ENCODE measurements at regions not wholly inside any gene's neighbourhood (a gene's known extent, or its start where the extent isn't known, plus 50 kb on each side); places are given as distances from the start of the nearest gene placed in this dataset.

DNA sequence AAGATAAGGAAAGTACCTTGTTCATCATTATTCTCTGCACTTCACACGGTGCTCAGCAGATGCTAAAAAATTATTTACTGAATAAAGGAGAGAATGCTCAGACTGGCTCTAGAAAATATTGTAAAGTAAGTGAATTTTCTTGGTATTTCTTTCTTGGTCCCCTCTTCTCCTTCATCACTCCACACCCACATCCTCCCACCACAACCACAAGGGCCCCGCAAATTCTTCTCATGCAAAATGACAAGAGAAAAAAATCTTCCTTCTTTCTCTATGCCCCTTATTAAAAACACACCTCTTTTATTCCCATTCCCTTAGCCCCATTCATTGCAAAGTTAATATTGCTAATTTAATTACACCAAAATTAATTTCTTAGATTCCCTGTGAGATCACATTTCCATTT lies 74.2 kb upstream of the NEDD4L start:
- 78% methylated on average over 2 of the region's 2 CpGs for WGBS (ENCODE audit: missing lambda C conversion rate)
- Histone ChIP-seq H3K4me1 (no peaks in the 10 kb centered on the region), H3K4me3 (no peak overlapping the region), H3K27ac (no peak overlapping the region), H3K9me3 (no peaks in the 10 kb centered on the region), H3K4me2 (no peak overlapping the region)
- TF ChIP-seq, protein P1, sequence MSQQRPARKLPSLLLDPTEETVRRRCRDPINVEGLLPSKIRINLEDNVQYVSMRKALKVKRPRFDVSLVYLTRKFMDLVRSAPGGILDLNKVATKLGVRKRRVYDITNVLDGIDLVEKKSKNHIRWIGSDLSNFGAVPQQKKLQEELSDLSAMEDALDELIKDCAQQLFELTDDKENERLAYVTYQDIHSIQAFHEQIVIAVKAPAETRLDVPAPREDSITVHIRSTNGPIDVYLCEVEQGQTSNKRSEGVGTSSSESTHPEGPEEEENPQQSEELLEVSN (IDR thresholded peaks at IDR 0.05; ENCODE audit: borderline replicate concordance, low read depth) = no peak
- TF ChIP-seq FOXS1 (CRISPR knock-in tag; IDR thresholded peaks at IDR 0.05) = no peak
- no peak for TF ChIP-seq EP300 (IDR thresholded peaks at IDR 0.05)
- no peak for DNase-seq (ENCODE audit: low read depth in 1 of 2, low spot score in 1 of 2)
- CTCF ChIA-PET = interaction anchor here (1.1 to 1.8 kb wide), 3 partner anchors 12 to 73 kb away, joined by 3 to 4 read pairs (median 3); no protein-coding TSS in a partner anchor
- no peak for ATAC-seq
- no peak for FAIRE-seq
- POLR2A ChIA-PET = no interaction called here

DNA sequence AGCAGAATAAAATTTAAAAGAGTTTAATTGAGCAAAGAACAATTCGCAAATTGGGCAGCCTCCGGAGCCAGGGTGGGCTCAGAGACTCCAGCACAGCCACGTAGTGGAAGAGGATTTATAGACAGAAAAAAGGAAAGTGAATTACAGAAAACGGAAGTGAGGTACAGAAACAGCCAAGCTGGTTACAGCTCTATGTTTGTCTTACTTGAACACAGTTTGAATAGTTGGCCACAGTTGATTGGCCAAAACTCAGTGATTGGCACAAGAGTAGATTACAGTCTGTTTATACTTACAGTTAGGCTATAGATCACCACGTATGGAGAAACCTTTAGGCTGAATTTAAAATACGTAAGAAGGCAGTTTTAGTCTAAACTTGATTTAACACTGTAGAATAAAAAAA lies 78.8 kb upstream of the NEDD4L start:
- ChIA-PET CTCF (interaction anchor here (0.7 kb wide), 1 partner anchor 77 kb away, joined by 3 read pairs; no protein-coding TSS in a partner anchor), POLR2A (no interaction called here)
- DNase-seq (ENCODE audit: low read depth in 1 of 2, low spot score in 1 of 2) (no peak), FAIRE-seq (no peak), ATAC-seq (no peak)
- Histone ChIP-seq H3K4me3 (no peak overlapping the region), H3K4me1 (0 out of 3 replicates have a peak, but pooled peaks cover 6% of the 10 kb centered on the region), H3K27ac (no peak overlapping the region), H3K9me3 (no peaks in the 10 kb centered on the region), H3K4me2 (no peak overlapping the region)
- TF ChIP-seq, protein P2, sequence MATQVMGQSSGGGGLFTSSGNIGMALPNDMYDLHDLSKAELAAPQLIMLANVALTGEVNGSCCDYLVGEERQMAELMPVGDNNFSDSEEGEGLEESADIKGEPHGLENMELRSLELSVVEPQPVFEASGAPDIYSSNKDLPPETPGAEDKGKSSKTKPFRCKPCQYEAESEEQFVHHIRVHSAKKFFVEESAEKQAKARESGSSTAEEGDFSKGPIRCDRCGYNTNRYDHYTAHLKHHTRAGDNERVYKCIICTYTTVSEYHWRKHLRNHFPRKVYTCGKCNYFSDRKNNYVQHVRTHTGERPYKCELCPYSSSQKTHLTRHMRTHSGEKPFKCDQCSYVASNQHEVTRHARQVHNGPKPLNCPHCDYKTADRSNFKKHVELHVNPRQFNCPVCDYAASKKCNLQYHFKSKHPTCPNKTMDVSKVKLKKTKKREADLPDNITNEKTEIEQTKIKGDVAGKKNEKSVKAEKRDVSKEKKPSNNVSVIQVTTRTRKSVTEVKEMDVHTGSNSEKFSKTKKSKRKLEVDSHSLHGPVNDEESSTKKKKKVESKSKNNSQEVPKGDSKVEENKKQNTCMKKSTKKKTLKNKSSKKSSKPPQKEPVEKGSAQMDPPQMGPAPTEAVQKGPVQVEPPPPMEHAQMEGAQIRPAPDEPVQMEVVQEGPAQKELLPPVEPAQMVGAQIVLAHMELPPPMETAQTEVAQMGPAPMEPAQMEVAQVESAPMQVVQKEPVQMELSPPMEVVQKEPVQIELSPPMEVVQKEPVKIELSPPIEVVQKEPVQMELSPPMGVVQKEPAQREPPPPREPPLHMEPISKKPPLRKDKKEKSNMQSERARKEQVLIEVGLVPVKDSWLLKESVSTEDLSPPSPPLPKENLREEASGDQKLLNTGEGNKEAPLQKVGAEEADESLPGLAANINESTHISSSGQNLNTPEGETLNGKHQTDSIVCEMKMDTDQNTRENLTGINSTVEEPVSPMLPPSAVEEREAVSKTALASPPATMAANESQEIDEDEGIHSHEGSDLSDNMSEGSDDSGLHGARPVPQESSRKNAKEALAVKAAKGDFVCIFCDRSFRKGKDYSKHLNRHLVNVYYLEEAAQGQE (IDR thresholded peaks at IDR 0.05) = no peak
- TF ChIP-seq, protein P3, sequence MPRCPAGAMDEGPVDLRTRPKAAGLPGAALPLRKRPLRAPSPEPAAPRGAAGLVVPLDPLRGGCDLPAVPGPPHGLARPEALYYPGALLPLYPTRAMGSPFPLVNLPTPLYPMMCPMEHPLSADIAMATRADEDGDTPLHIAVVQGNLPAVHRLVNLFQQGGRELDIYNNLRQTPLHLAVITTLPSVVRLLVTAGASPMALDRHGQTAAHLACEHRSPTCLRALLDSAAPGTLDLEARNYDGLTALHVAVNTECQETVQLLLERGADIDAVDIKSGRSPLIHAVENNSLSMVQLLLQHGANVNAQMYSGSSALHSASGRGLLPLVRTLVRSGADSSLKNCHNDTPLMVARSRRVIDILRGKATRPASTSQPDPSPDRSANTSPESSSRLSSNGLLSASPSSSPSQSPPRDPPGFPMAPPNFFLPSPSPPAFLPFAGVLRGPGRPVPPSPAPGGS (IDR thresholded peaks at IDR 0.05) = no peak
- no peak for TF ChIP-seq TFCP2L1 (CRISPR knock-in tag; IDR thresholded peaks at IDR 0.05)
- no peak for TF ChIP-seq ZNF302 (CRISPR knock-in tag; IDR thresholded peaks at IDR 0.05)
- TF ChIP-seq EHMT2 (IDR thresholded peaks at IDR 0.05; ENCODE audit: low read depth) = no peak
- TF ChIP-seq, protein P4, sequence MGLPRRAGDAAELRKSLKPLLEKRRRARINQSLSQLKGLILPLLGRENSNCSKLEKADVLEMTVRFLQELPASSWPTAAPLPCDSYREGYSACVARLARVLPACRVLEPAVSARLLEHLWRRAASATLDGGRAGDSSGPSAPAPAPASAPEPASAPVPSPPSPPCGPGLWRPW (IDR thresholded peaks at IDR 0.05) = no peak
- no peak for TF ChIP-seq EHF (CRISPR knock-in tag; IDR thresholded peaks at IDR 0.05)
- TF ChIP-seq POLR2AphosphoS2 (conservative IDR thresholded peaks at IDR 0.05; ENCODE audit: low read length) = no peak
- no peak for TF ChIP-seq ESRRA (IDR thresholded peaks at IDR 0.05; ENCODE audit: borderline replicate concordance, low read length)
- TF ChIP-seq, protein P5, sequence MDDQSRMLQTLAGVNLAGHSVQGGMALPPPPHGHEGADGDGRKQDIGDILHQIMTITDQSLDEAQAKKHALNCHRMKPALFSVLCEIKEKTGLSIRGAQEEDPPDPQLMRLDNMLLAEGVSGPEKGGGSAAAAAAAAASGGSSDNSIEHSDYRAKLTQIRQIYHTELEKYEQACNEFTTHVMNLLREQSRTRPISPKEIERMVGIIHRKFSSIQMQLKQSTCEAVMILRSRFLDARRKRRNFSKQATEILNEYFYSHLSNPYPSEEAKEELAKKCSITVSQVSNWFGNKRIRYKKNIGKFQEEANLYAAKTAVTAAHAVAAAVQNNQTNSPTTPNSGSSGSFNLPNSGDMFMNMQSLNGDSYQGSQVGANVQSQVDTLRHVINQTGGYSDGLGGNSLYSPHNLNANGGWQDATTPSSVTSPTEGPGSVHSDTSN (IDR thresholded peaks at IDR 0.05) = no peak
- no peak for TF ChIP-seq RAD21 (conservative IDR thresholded peaks at IDR 0.05 in 1 of 2, IDR thresholded peaks at IDR 0.05 in 1 of 2)
- no peak for TF ChIP-seq SMC3 (IDR thresholded peaks at IDR 0.05)
- TF ChIP-seq RARB (CRISPR knock-in tag; IDR thresholded peaks at IDR 0.05) = no peak
- TF ChIP-seq NR3C1 (IDR thresholded peaks at IDR 0.05) = no peak
- no peak for TF ChIP-seq HOXA7 (CRISPR knock-in tag; IDR thresholded peaks at IDR 0.05)
- no peak for TF ChIP-seq RFX5 (IDR thresholded peaks at IDR 0.05)
- TF ChIP-seq, protein P6, sequence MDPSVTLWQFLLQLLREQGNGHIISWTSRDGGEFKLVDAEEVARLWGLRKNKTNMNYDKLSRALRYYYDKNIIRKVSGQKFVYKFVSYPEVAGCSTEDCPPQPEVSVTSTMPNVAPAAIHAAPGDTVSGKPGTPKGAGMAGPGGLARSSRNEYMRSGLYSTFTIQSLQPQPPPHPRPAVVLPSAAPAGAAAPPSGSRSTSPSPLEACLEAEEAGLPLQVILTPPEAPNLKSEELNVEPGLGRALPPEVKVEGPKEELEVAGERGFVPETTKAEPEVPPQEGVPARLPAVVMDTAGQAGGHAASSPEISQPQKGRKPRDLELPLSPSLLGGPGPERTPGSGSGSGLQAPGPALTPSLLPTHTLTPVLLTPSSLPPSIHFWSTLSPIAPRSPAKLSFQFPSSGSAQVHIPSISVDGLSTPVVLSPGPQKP (IDR thresholded peaks at IDR 0.05; ENCODE audit: low read depth, low read length) = no peak
- 85% methylated on average over 6 of the region's 6 CpGs for WGBS (ENCODE audit: missing lambda C conversion rate)

Measured in A549 (cell line).